H1 (cell line): ENCODE measurements at regions not wholly inside any gene's neighbourhood (a gene's known extent, or its start where the extent isn't known, plus 50 kb on each side); places are given as distances from the start of the nearest gene placed in this dataset.

Source experiments
- ATF3 ChIP-seq: IDR thresholded peaks from 2 replicates; pipeline ENCODE4 v1.6.1; 2011; ENCODE audit warnings: low read depth, mild to moderate bottlenecking, low read length; ENCODE audit not compliant: insufficient read depth
- BACH1 ChIP-seq: IDR thresholded peaks from 2 replicates; pipeline ENCODE4 v1.6.1; 2012; ENCODE audit warnings: low read length, improper control_type of control experiment
- BRCA1 ChIP-seq: IDR thresholded peaks from 2 replicates; pipeline ENCODE4 v1.6.1; 2012; ENCODE audit warnings: low read depth, low read length, improper control_type of control experiment
- CEBPB ChIP-seq: IDR thresholded peaks from 2 replicates; pipeline ENCODE4 v1.6.1; 2012; ENCODE audit warnings: low read depth, low read length
- CTCF ChIP-seq, 3 experiments: IDR thresholded peaks; 1 replicate in 2 of 3; 2 replicates in 1 of 3; pipeline versions ENCODE4 v1.5.1 to v1.6.1; 2011; ENCODE audit warnings: low read length in 3 of 3, mild to moderate bottlenecking in 3 of 3, inconsistent platforms in 2 of 3, low read depth in 1 of 3, moderate library complexity in 1 of 3; ENCODE audit not compliant: insufficient read depth in 1 of 3; ENCODE audit errors: control extremely low read depth in 1 of 3
- HDAC2 ChIP-seq, 2 experiments: fragments of 300-600 bp in 1 of 2; sonication (generic) in 1 of 2; IDR thresholded peaks; 2 replicates each; pipeline ENCODE4 v1.6.1; 2011 to 2012; ENCODE audit warnings: low read depth in 2 of 2, low read length in 2 of 2, mild to moderate bottlenecking in 2 of 2, moderate library complexity in 2 of 2, borderline replicate concordance in 1 of 2, inconsistent platforms in 1 of 2
- HDAC6 ChIP-seq: IDR thresholded peaks from one replicate; pipeline ENCODE4 v1.7.1; 2012; ENCODE audit warnings: low read depth, mild to moderate bottlenecking, inconsistent platforms, low read length, moderate library complexity
- POLR2A ChIP-seq, 2 experiments: IDR thresholded peaks; 1 replicate in 1 of 2; 2 replicates in 1 of 2; pipeline ENCODE4 v1.6.1; 2011; ENCODE audit warnings: low read depth in 2 of 2, low read length in 2 of 2, mild to moderate bottlenecking in 2 of 2; ENCODE audit errors: control extremely low read depth in 1 of 2
- POLR2AphosphoS5 ChIP-seq: IDR thresholded peaks from 2 replicates; pipeline ENCODE4 v1.6.1; 2011; ENCODE audit warnings: low read depth, low read length
- SAP30 ChIP-seq: fragments of 300-600 bp; sonication (generic); IDR thresholded peaks from 2 replicates; pipeline ENCODE4 v1.7.1; 2012; ENCODE audit warnings: low read length, moderate library complexity, mild to moderate bottlenecking, inconsistent platforms; ENCODE audit not compliant: insufficient read depth, insufficient replicate concordance
- SRF ChIP-seq: IDR thresholded peaks from 2 replicates; pipeline ENCODE4 v1.6.1; 2011; ENCODE audit warnings: mild to moderate bottlenecking, low read depth, low read length, moderate library complexity
- SUZ12 ChIP-seq: fragments of 200-600 bp; sonication (generic); IDR thresholded peaks from 2 replicates; pipeline ENCODE4 v1.6.1; 2012; ENCODE audit warnings: mild to moderate bottlenecking, inconsistent platforms, low read length, moderate library complexity, mixed read lengths

DNA sequence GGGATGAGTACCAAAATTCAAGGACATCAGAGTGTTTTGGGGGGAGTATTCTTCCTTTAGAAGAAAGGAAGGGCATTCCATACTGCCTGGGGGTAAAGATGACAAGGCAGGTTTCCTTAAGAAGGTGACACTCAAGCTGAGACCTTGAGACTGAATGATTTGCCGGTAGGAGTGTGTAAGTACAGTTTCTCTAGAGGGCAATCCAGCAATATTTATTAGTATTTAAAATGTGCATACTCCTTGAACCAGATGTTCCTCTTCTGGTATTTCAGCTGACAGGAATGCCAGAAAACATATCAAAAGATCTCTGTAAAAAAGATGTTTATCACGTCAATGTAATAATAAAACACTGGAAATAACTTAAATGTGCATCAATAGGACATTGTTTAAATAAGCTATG is 106.4 kb upstream of the TMCC3 start:
- TF ChIP-seq SRF (no peak), BRCA1 (no peak), CTCF (IDR thresholded peaks at IDR 0.05; ENCODE audit: control extremely low read depth in 1 of 3, insufficient read depth in 1 of 3, low read depth in 1 of 3, low read length in 3 of 3) (no peak), POLR2AphosphoS5 (no peak), HDAC2 (IDR thresholded peaks at IDR 0.05; ENCODE audit: borderline replicate concordance in 1 of 2, low read depth in 2 of 2, low read length in 2 of 2) (no peak), SAP30 (no peak), BACH1 (no peak), SUZ12 (no peak), HDAC6 (no peak), POLR2A (IDR thresholded peaks at IDR 0.05; ENCODE audit: control extremely low read depth in 1 of 2, low read depth in 2 of 2, low read length in 2 of 2) (no peak), CEBPB (no peak), ATF3 (no peak)
